ENCODE measurements at regions not wholly inside any gene's neighbourhood (a gene's known extent, or its start where the extent isn't known, plus 50 kb on each side); places are given as distances from the start of the nearest gene placed in this dataset.

GRCh38 chrX:14267216-14267615 lies 237.5 kb upstream of the GEMIN8 start:
- TF ChIP-seq TSHZ2 (CRISPR knock-in tag; IDR thresholded peaks at IDR 0.05) (no peak), CSDC2 (CRISPR knock-in tag; IDR thresholded peaks at IDR 0.05) (no peak), ZNF565 (CRISPR knock-in tag; conservative IDR thresholded peaks at IDR 0.05; ENCODE audit: low read depth) (no peak), TOX (CRISPR knock-in tag; IDR thresholded peaks at IDR 0.05; ENCODE audit: borderline replicate concordance) (no peak), BACH2 (CRISPR knock-in tag; IDR thresholded peaks at IDR 0.05; ENCODE audit: borderline replicate concordance) (no peak), RARB (CRISPR knock-in tag; IDR thresholded peaks at IDR 0.05) (no peak), TCF4 (CRISPR knock-in tag; IDR thresholded peaks at IDR 0.05; ENCODE audit: borderline replicate concordance) (no peak), SNAI2 (CRISPR knock-in tag; IDR thresholded peaks at IDR 0.05) (no peak), ZC3H10 (CRISPR knock-in tag; IDR thresholded peaks at IDR 0.05) (no peak), ZFP3 (CRISPR knock-in tag; IDR thresholded peaks at IDR 0.05) (no peak), GLIS3 (CRISPR knock-in tag; IDR thresholded peaks at IDR 0.05) (no peak), ARNTL (CRISPR knock-in tag; IDR thresholded peaks at IDR 0.05; ENCODE audit: borderline replicate concordance, low read depth) (no peak), OSR1 (CRISPR knock-in tag; IDR thresholded peaks at IDR 0.05) (no peak), ZNF70 (CRISPR knock-in tag; IDR thresholded peaks at IDR 0.05) (no peak), CREB5 (CRISPR knock-in tag; IDR thresholded peaks at IDR 0.05; ENCODE audit: low read depth) (no peak), ISL1 (CRISPR knock-in tag; IDR thresholded peaks at IDR 0.05) (no peak), ZFP30 (CRISPR knock-in tag; IDR thresholded peaks at IDR 0.05) (no peak)
- no peak for ATAC-seq

- TF ChIP-seq ZNF8 (CRISPR knock-in tag; IDR thresholded peaks at IDR 0.05) = no peak
- no peak for TF ChIP-seq CSDC2 (CRISPR knock-in tag; IDR thresholded peaks at IDR 0.05)
- TF ChIP-seq ZC3H10 (CRISPR knock-in tag; IDR thresholded peaks at IDR 0.05) = no peak
- no peak for TF ChIP-seq TCF4 (CRISPR knock-in tag; IDR thresholded peaks at IDR 0.05; ENCODE audit: borderline replicate concordance)
- no peak for TF ChIP-seq PATZ1 (CRISPR knock-in tag; IDR thresholded peaks at IDR 0.05; ENCODE audit: borderline replicate concordance)
- no peak for TF ChIP-seq CSRNP3 (CRISPR knock-in tag; IDR thresholded peaks at IDR 0.05)
- TF ChIP-seq CREB5 (CRISPR knock-in tag; IDR thresholded peaks at IDR 0.05; ENCODE audit: low read depth) = no peak
- TF ChIP-seq GLIS3 (CRISPR knock-in tag; IDR thresholded peaks at IDR 0.05) = no peak
- no peak for TF ChIP-seq TSHZ2 (CRISPR knock-in tag; IDR thresholded peaks at IDR 0.05)
- no peak for TF ChIP-seq PPARA (CRISPR knock-in tag; IDR thresholded peaks at IDR 0.05; ENCODE audit: borderline replicate concordance)
- TF ChIP-seq ARNTL (CRISPR knock-in tag; IDR thresholded peaks at IDR 0.05; ENCODE audit: borderline replicate concordance, low read depth) = no peak
- no peak for TF ChIP-seq ISL1 (CRISPR knock-in tag; IDR thresholded peaks at IDR 0.05)
- no peak for TF ChIP-seq BACH2 (CRISPR knock-in tag; IDR thresholded peaks at IDR 0.05; ENCODE audit: borderline replicate concordance)
- TF ChIP-seq ESRRG (CRISPR knock-in tag; IDR thresholded peaks at IDR 0.05) = no peak
- no peak for TF ChIP-seq ZFP30 (CRISPR knock-in tag; IDR thresholded peaks at IDR 0.05)
- no peak for TF ChIP-seq SNAI2 (CRISPR knock-in tag; IDR thresholded peaks at IDR 0.05)
- no peak for TF ChIP-seq OSR1 (CRISPR knock-in tag; IDR thresholded peaks at IDR 0.05)
- no peak for TF ChIP-seq ZNF565 (CRISPR knock-in tag; conservative IDR thresholded peaks at IDR 0.05; ENCODE audit: low read depth)
- TF ChIP-seq TOX (CRISPR knock-in tag; IDR thresholded peaks at IDR 0.05; ENCODE audit: borderline replicate concordance) = no peak
- TF ChIP-seq POU6F1 (CRISPR knock-in tag; IDR thresholded peaks at IDR 0.05; ENCODE audit: borderline replicate concordance, low read depth) = no peak
- ATAC-seq = no peak
Measured at GRCh38 chrX:14266705-14267104, 237.0 kb upstream of the GEMIN8 start.
